ENCODE measurements at regions not wholly inside any gene's neighbourhood (a gene's known extent, or its start where the extent isn't known, plus 50 kb on each side); places are given as distances from the start of the nearest gene placed in this dataset.

- no peak for TF ChIP-seq ZNF274 (IDR thresholded peaks at IDR 0.05; ENCODE audit: low read depth, low read length)
- peak; percentile 59; the same call in 1 of the 2 replicates for TF ChIP-seq CBX3 (IDR thresholded peaks at IDR 0.05; ENCODE audit: low read depth)
- no peak for TF ChIP-seq POLR2A (IDR thresholded peaks at IDR 0.05; ENCODE audit: borderline replicate concordance, extremely low read depth, insufficient read depth, insufficient read length)
- peak; percentile 96 for TF ChIP-seq RAD21 (IDR thresholded peaks at IDR 0.05; ENCODE audit: low read depth)
- TF ChIP-seq TCF7L2 (IDR thresholded peaks at IDR 0.05; ENCODE audit: borderline replicate concordance, extremely low read depth, insufficient read depth, insufficient read length), result no peak
Measured at GRCh38 chr11:10933455-10934292, 75.8 kb upstream of the ZBED5 start (continued).

- Histone ChIP-seq H3K9me2 (ENCODE audit: insufficient read depth) (no peaks in the 10 kb centered on the region), H3K9me3 (ENCODE audit: control insufficient read depth in 1 of 2, insufficient read depth in 1 of 2, low read depth in 1 of 2, low read length in 2 of 2) (no peaks in the 10 kb centered on the region), H3K4me2 (ENCODE audit: low read length) (no peak overlapping the region), H2AFZ (ENCODE audit: low read depth, low read length, poor library complexity, severe bottlenecking) (no peak overlapping the region), H3K27me3 (ENCODE audit: insufficient read depth, low read length) (no peaks in the 10 kb centered on the region), H3K4me1 (ENCODE audit: control insufficient read depth in 1 of 2, insufficient read depth in 2 of 2, low read length in 2 of 2) (peaks cover 9 to 39% of the 10 kb centered on the region in 2 experiments), H3K9ac (ENCODE audit: low read length) (no peak overlapping the region), H3K4me3 (replicated peaks in 1 of 2; ENCODE audit: low read depth in 1 of 2, low read length in 2 of 2) (no peak overlapping the region), H3K27ac (ENCODE audit: low read depth, low read length) (no peak overlapping the region), H3K79me2 (ENCODE audit: insufficient read depth, low read length) (no peaks in the 10 kb centered on the region), H3K36me3 (ENCODE audit: control insufficient read depth in 1 of 2, insufficient read depth in 2 of 2, low read length in 2 of 2) (no peaks in the 10 kb centered on the region), H4K20me1 (ENCODE audit: insufficient read depth) (no peaks in the 10 kb centered on the region)
- no peak for ATAC-seq
- DNase-seq (ENCODE audit: low read depth, low spot score), result no peak
- RAD21 ChIA-PET (ENCODE audit: low non-redundant PET in 1 of 2, low total read pairs in 2 of 2, uncharacterized antibody in 2 of 2, unreplicated experiment in 2 of 2), result interaction anchor here in 1 of 2 experiments (2.2 kb wide), 1 partner anchor 10 kb away, joined by 5 read pairs; no protein-coding TSS in a partner anchor
- CTCF ChIA-PET, result interaction anchor here (2.8 kb wide), 1 partner anchor 77 kb away, joined by 56 read pairs; no protein-coding TSS in a partner anchor
- POLR2A ChIA-PET, result no interaction called here
- intact Hi-C loops (cut with micrococcal nuclease), result loop anchor here (1.0 to 5.0 kb wide), 8 partner anchors 76 to 1109 kb away; partner anchors contain the start of genes EIF4G2, GALNT18 and ZBED5
- TF ChIP-seq, protein P1, sequence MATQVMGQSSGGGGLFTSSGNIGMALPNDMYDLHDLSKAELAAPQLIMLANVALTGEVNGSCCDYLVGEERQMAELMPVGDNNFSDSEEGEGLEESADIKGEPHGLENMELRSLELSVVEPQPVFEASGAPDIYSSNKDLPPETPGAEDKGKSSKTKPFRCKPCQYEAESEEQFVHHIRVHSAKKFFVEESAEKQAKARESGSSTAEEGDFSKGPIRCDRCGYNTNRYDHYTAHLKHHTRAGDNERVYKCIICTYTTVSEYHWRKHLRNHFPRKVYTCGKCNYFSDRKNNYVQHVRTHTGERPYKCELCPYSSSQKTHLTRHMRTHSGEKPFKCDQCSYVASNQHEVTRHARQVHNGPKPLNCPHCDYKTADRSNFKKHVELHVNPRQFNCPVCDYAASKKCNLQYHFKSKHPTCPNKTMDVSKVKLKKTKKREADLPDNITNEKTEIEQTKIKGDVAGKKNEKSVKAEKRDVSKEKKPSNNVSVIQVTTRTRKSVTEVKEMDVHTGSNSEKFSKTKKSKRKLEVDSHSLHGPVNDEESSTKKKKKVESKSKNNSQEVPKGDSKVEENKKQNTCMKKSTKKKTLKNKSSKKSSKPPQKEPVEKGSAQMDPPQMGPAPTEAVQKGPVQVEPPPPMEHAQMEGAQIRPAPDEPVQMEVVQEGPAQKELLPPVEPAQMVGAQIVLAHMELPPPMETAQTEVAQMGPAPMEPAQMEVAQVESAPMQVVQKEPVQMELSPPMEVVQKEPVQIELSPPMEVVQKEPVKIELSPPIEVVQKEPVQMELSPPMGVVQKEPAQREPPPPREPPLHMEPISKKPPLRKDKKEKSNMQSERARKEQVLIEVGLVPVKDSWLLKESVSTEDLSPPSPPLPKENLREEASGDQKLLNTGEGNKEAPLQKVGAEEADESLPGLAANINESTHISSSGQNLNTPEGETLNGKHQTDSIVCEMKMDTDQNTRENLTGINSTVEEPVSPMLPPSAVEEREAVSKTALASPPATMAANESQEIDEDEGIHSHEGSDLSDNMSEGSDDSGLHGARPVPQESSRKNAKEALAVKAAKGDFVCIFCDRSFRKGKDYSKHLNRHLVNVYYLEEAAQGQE (IDR thresholded peaks at IDR 0.05; ENCODE audit: low read depth), result no peak
- TF ChIP-seq ZNF274 (IDR thresholded peaks at IDR 0.05; ENCODE audit: low read depth, low read length), result no peak
- TF ChIP-seq, protein P2, sequence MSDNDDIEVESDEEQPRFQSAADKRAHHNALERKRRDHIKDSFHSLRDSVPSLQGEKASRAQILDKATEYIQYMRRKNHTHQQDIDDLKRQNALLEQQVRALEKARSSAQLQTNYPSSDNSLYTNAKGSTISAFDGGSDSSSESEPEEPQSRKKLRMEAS (IDR thresholded peaks at IDR 0.05), result no peak
- TF ChIP-seq ZBTB33 (IDR thresholded peaks at IDR 0.05; ENCODE audit: extremely low read depth, insufficient replicate concordance, low read length), result no peak
- TF ChIP-seq EZH2 (IDR thresholded peaks at IDR 0.05), result no peak
- TF ChIP-seq EZH2phosphoT487 (IDR thresholded peaks at IDR 0.05; ENCODE audit: borderline replicate concordance), result no peak
- TF ChIP-seq ZFX (IDR thresholded peaks at IDR 0.05), result no peak
- BruUV-seq (replicated peaks), result no TSS peak
Measured at GRCh38 chr11:10932976-10933375, 75.1 kb upstream of the ZBED5 start.

Data from HCT116 (cell line).